ENCODE measurements at regions not wholly inside any gene's neighbourhood (a gene's known extent, or its start where the extent isn't known, plus 50 kb on each side); places are given as distances from the start of the nearest gene placed in this dataset.

- DNase-seq (ENCODE audit: low read depth), result no peak
- TF ChIP-seq, protein P1, sequence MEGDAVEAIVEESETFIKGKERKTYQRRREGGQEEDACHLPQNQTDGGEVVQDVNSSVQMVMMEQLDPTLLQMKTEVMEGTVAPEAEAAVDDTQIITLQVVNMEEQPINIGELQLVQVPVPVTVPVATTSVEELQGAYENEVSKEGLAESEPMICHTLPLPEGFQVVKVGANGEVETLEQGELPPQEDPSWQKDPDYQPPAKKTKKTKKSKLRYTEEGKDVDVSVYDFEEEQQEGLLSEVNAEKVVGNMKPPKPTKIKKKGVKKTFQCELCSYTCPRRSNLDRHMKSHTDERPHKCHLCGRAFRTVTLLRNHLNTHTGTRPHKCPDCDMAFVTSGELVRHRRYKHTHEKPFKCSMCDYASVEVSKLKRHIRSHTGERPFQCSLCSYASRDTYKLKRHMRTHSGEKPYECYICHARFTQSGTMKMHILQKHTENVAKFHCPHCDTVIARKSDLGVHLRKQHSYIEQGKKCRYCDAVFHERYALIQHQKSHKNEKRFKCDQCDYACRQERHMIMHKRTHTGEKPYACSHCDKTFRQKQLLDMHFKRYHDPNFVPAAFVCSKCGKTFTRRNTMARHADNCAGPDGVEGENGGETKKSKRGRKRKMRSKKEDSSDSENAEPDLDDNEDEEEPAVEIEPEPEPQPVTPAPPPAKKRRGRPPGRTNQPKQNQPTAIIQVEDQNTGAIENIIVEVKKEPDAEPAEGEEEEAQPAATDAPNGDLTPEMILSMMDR (conservative IDR thresholded peaks at IDR 0.05; ENCODE audit: low read depth, low read length), result no peak
- H3K4me3 ChIP-seq (ENCODE audit: low read length), result no peak overlapping the region
Measured at GRCh38 chr13:50733392-50733791, 110.1 kb downstream of the DLEU7 start.

DNA sequence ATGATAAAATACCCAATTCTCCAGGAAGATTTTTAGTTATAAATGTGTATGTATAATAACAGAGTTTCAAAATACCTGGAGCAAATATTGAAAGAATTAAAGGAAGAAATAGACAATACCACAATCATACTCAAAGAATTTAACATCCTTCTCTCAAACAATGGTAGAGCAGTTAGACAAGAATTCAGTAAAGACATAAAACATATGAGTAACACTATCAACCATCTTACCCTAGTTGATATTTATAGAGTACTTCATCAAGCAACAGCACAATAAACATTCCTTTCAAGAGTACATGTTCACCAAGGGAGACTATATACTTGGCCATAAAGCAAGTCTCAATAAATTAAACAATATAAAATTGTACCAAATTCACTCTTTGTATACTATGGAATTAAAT is 108.4 kb downstream of the DLEU7 start:
- no peak for DNase-seq (ENCODE audit: low read depth)
- TF ChIP-seq, protein P1 (conservative IDR thresholded peaks at IDR 0.05; ENCODE audit: low read depth, low read length), result no peak
- H3K4me3 ChIP-seq (ENCODE audit: low read length), result no peak overlapping the region

DNA sequence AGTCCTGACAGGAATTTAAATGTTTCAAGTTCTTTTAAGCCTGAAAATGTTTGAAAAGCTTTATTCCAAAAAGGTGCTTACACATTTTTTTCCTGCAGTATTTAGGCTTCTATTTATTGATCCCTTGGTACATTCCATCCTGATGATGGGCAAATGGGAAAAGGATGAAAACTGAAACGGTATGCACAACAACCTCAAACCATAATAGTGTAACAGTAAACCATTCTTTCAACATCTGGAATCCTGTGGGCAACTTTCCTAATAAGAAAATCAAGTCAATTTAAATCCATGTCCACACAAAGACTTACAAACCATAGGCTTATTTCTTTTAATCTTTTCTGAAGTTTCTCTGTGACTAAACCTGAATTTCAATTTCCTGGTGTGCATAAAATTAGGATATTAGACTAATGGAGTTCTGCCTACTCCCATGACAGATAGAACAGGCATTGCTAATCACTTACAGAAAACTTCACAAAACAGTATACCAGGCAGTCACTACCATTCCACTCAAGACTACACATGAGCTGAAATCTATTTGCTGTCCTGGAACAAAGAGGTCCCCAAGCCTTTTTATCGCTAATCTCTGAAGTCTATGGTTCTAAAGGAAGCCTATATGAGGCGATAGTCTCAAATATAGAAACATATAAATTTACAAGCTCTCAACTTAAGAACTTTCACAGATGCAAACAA is 103.3 kb downstream of the DLEU7 start:
- no peak for DNase-seq (ENCODE audit: low read depth)
- no peak overlapping the region for H3K4me3 ChIP-seq (ENCODE audit: low read length)
- TF ChIP-seq, protein P1 (conservative IDR thresholded peaks at IDR 0.05; ENCODE audit: low read depth, low read length), result no peak

GRCh38 chr13:50742353-50742752 is 101.1 kb downstream of the DLEU7 start:
- DNase-seq (ENCODE audit: low read depth), result no peak
- TF ChIP-seq, protein P1 (conservative IDR thresholded peaks at IDR 0.05; ENCODE audit: low read depth, low read length), result no peak
- no peak overlapping the region for H3K4me3 ChIP-seq (ENCODE audit: low read length)

- H3K4me3 ChIP-seq (ENCODE audit: low read length), result no peak overlapping the region
- DNase-seq (ENCODE audit: low read depth), result no peak
- TF ChIP-seq, protein P1 (conservative IDR thresholded peaks at IDR 0.05; ENCODE audit: low read depth, low read length), result no peak
Measured at GRCh38 chr13:50742968-50743367, 100.5 kb downstream of the DLEU7 start.

DNA sequence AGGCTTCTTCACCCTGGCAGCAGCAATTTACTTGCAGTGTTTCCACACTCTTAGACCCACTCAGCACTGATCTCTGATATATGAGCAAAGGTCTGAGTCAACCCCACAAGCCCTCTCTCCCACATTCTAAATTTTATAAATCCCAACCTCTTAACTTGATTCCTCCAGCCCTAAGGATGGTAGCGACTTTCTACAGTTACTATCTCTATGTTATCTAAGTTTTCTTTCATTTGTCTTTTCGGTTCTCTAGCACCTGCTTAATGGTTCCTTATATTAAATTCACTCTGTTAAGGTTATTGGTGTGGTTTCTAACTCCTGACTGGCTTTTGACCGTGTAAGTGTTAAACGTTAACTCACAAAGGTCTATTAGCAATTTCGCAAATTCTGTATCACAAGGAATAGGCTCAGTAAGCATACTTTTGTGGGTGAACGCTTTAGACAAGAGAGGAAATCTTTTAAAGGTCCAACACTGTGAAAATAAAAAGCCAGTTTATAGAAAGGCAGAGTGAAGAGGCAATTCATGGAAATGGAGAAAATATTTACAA is 99.3 kb downstream of the DLEU7 start:
- H3K4me3 ChIP-seq (ENCODE audit: low read length), result no peak overlapping the region
- DNase-seq (ENCODE audit: low read depth), result no peak
- TF ChIP-seq, protein P1 (conservative IDR thresholded peaks at IDR 0.05; ENCODE audit: low read depth, low read length), result no peak

DNA sequence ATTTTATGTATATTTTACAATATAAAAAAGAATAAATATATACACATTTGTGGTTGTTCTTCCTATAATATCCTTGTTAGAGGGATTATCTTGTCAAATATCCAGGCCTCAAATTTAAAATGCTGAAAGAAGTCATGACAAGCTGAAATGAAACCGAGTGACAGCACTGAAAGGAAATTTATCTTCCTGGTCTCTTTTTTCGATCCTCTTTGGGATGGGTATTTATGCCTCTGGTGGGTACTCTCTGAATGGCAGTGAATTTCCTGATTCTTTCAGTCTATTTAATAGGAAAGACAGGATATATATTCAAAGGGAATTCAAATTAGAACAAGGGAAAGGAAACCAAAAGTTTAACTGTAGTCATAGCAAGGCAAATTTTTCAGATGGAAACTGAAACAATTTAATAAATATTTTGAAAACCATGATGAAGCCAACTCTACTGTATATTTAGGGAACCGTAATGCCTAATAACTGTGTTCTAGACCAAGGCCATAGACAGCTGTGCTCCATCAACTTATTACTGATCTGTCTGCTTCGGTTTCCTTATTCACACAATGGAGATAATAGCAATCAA is 97.9 kb downstream of the DLEU7 start:
- H3K4me3 ChIP-seq (ENCODE audit: low read length), result no peak overlapping the region
- TF ChIP-seq, protein P1 (conservative IDR thresholded peaks at IDR 0.05; ENCODE audit: low read depth, low read length), result peak; percentile 20
- no peak for DNase-seq (ENCODE audit: low read depth)
